ENCODE measurements at regions not wholly inside any gene's neighbourhood (a gene's known extent, or its start where the extent isn't known, plus 50 kb on each side); places are given as distances from the start of the nearest gene placed in this dataset.

- CTCF ChIA-PET (ENCODE audit: partially characterized antibody): no interaction called here
- no peak overlapping the region for H2BK15ac ChIP-seq (ENCODE audit: low read length)
- H3K27me3 ChIP-seq (replicated peaks in 1 of 4; ENCODE audit: control insufficient read depth in 3 of 4, extremely low read depth in 1 of 4, insufficient read depth in 3 of 4, low read length in 3 of 4): no peaks in the 10 kb centered on the region
- no peak overlapping the region for H2AK5ac ChIP-seq (ENCODE audit: low read depth, low read length)
- TF ChIP-seq SIX5 (IDR thresholded peaks at IDR 0.05; ENCODE audit: low read depth, low read length): no peak
- TF ChIP-seq USF2 (IDR thresholded peaks at IDR 0.05; ENCODE audit: low read length): no peak
- TF ChIP-seq EGR1 (IDR thresholded peaks at IDR 0.05; ENCODE audit: borderline replicate concordance, low read depth, low read length): no peak
- no peak for TF ChIP-seq POLR2A (IDR thresholded peaks at IDR 0.05; ENCODE audit: control extremely low read depth in 1 of 2, low read depth in 2 of 2, low read length in 2 of 2)
- TF ChIP-seq KDM1A (IDR thresholded peaks at IDR 0.05; ENCODE audit: borderline replicate concordance, low read length): no peak
- no peak for TF ChIP-seq GTF2F1 (IDR thresholded peaks at IDR 0.05; ENCODE audit: borderline replicate concordance, low read depth, low read length)
- no peak for TF ChIP-seq CTBP2 (IDR thresholded peaks at IDR 0.05; ENCODE audit: borderline replicate concordance, insufficient read depth, insufficient read length, low read length)
- TF ChIP-seq SP2 (IDR thresholded peaks at IDR 0.05; ENCODE audit: low read length): no peak
- no peak for TF ChIP-seq BRCA1 (IDR thresholded peaks at IDR 0.05; ENCODE audit: low read depth, low read length)
- no peak for TF ChIP-seq MAFK (IDR thresholded peaks at IDR 0.05; ENCODE audit: low read depth, low read length)
- no peak overlapping the region for H4K5ac ChIP-seq (ENCODE audit: insufficient read length, low read depth, low read length)
- H3K9me3 ChIP-seq (ENCODE audit: insufficient read depth in 2 of 2, low read depth in 1 of 2, low read length in 1 of 2): no peaks in the 10 kb centered on the region
- no peak overlapping the region for H3K4me3 ChIP-seq (ENCODE audit: extremely low read depth in 1 of 4, insufficient read depth in 2 of 4, low read depth in 3 of 4, low read length in 4 of 4)
- FAIRE-seq (no peak), DNase-seq (ENCODE audit: low read depth in 1 of 2, low spot score in 2 of 2) (no peak)
- H2BK120ac ChIP-seq (replicated peaks; ENCODE audit: low read depth, low read length): no peak overlapping the region
- H3K14ac ChIP-seq (ENCODE audit: insufficient read length): no peak overlapping the region
- H2BK12ac ChIP-seq (ENCODE audit: low read depth, low read length): no peak overlapping the region
- H3K4me2 ChIP-seq (ENCODE audit: insufficient read depth in 1 of 2, low read depth in 2 of 2, low read length in 2 of 2): no peak overlapping the region
- no peak overlapping the region for H2BK5ac ChIP-seq (ENCODE audit: low read depth, low read length)
- no peaks in the 10 kb centered on the region for H4K20me1 ChIP-seq (replicated peaks in 1 of 2; ENCODE audit: control insufficient read depth in 1 of 2, insufficient read depth in 2 of 2, low read length in 2 of 2)
- no peak overlapping the region for H3K56ac ChIP-seq (replicated peaks; ENCODE audit: insufficient read length, low read depth, low read length)
- no peak overlapping the region for H2AFZ ChIP-seq (ENCODE audit: low read length)
- no peak overlapping the region for H4K8ac ChIP-seq (ENCODE audit: extremely low read depth, insufficient read depth, low read length)
- H3K4me1 ChIP-seq (replicated peaks in 1 of 4; ENCODE audit: control insufficient read depth in 3 of 4, insufficient read depth in 4 of 4, low read length in 3 of 4): no peaks in the 10 kb centered on the region
- H3K9ac ChIP-seq (replicated peaks in 1 of 4; ENCODE audit: extremely low read depth in 1 of 4, low read depth in 3 of 4, low read length in 3 of 4): no peak overlapping the region
- H3K23ac ChIP-seq (ENCODE audit: insufficient read length): no peak overlapping the region
- no peaks in the 10 kb centered on the region for H3K36me3 ChIP-seq (ENCODE audit: control insufficient read depth in 2 of 4, insufficient read depth in 4 of 4, low read length in 3 of 4)
- H3K4ac ChIP-seq (replicated peaks; ENCODE audit: insufficient read length, low read depth, low read length): no peak overlapping the region
- no peak overlapping the region for H3K18ac ChIP-seq (ENCODE audit: extremely low read depth, low read length)
- no peak overlapping the region for H3K27ac ChIP-seq (ENCODE audit: low read depth, low read length)
- H3K79me2 ChIP-seq (ENCODE audit: control insufficient read depth in 1 of 2, insufficient read depth in 2 of 2, low read length in 2 of 2): no peaks in the 10 kb centered on the region
- H3K23me2 ChIP-seq (ENCODE audit: low read depth, low read length): no peaks in the 10 kb centered on the region
- no peak overlapping the region for H4K91ac ChIP-seq (replicated peaks; ENCODE audit: insufficient read length, low read length)
- H2BK20ac ChIP-seq (ENCODE audit: low read length): no peak overlapping the region
- 90% methylated on average over 4 of the region's 4 CpGs; no CpG with 5 or more reads in 1 of the 2 experiments for WGBS, 2 experiments (ENCODE audit: extremely low coverage in 1 of 2, insufficient coverage in 1 of 2, insufficient read length in 1 of 2, insufficient replicate concordance in 2 of 2, low coverage in 1 of 2, low lambda C conversion rate in 2 of 2, missing lambda C conversion rate in 1 of 2)
- POLR2A ChIA-PET (ENCODE audit: partially characterized antibody): no interaction called here
- no peaks in the 10 kb centered on the region for H3K79me1 ChIP-seq (ENCODE audit: low read depth, low read length)
Observed at GRCh38 chr3:67204951-67205350, 206.8 kb downstream of the KBTBD8 start.

Data from H1 (cell line).